ENCODE measurements at regions not wholly inside any gene's neighbourhood (a gene's known extent, or its start where the extent isn't known, plus 50 kb on each side); places are given as distances from the start of the nearest gene placed in this dataset.

GRCh38 chr2:172181840-172182239, 79.1 kb upstream of the DLX2 start:
- H3K4me3 Mint-ChIP-seq, result no peak overlapping the region
- H3K9me3 Mint-ChIP-seq (ENCODE audit: low read depth), result peaks cover 3% of the 10 kb centered on the region
- peaks cover 1% of the 10 kb centered on the region for H3K36me3 Mint-ChIP-seq
- peaks cover 10% of the 10 kb centered on the region for H3K4me1 Mint-ChIP-seq
- ATAC-seq (no peak), DNase-seq (no peak)
- CTCF ChIA-PET, result interaction anchor here (4.8 kb wide), 1 partner anchor 279 kb away, joined by 17 read pairs; no protein-coding TSS in a partner anchor
- peaks cover 7% of the 10 kb centered on the region for H3K27me3 Mint-ChIP-seq
- no peak overlapping the region for H3K27ac Mint-ChIP-seq

- Mint-ChIP-seq H3K9me3 (ENCODE audit: low read depth) (peaks cover 3% of the 10 kb centered on the region), H3K4me3 (no peak overlapping the region), H3K36me3 (peaks cover 1% of the 10 kb centered on the region), H3K27me3 (peaks cover 4% of the 10 kb centered on the region), H3K4me1 (peaks cover 10% of the 10 kb centered on the region), H3K27ac (no peak overlapping the region)
- CTCF ChIA-PET, result no interaction called here
- ATAC-seq (no peak), DNase-seq (no peak)
These were observed 79.9 kb upstream of the DLX2 start for GRCh38 chr2:172182624-172183023.

GRCh38 chr2:172193331-172194089, 90.8 kb upstream of the DLX2 start:
- peaks cover 8% of the 10 kb centered on the region for H3K4me1 Mint-ChIP-seq
- CTCF ChIA-PET, result interaction anchor here (1.2 kb wide), 1 partner anchor 268 kb away, joined by 7 read pairs; no protein-coding TSS in a partner anchor
- H3K27me3 Mint-ChIP-seq, result peaks cover 29% of the 10 kb centered on the region
- no peak overlapping the region for H3K27ac Mint-ChIP-seq
- peaks cover 5% of the 10 kb centered on the region for H3K36me3 Mint-ChIP-seq
- peaks cover 16% of the 10 kb centered on the region for H3K9me3 Mint-ChIP-seq (ENCODE audit: low read depth)
- DNase-seq, result no peak
- ATAC-seq, result no peak
- H3K4me3 Mint-ChIP-seq, result no peak overlapping the region

GRCh38 chr2:172195836-172196376, 93.2 kb upstream of the DLX2 start:
- H3K9me3 Mint-ChIP-seq (ENCODE audit: low read depth), result peaks cover 20% of the 10 kb centered on the region
- peaks cover 30% of the 10 kb centered on the region for H3K27me3 Mint-ChIP-seq
- no peak overlapping the region for H3K4me3 Mint-ChIP-seq
- peaks cover 7% of the 10 kb centered on the region for H3K36me3 Mint-ChIP-seq
- CTCF ChIA-PET, result no interaction called here
- ATAC-seq, result no peak
- H3K27ac Mint-ChIP-seq, result no peak overlapping the region
- no peak for DNase-seq
- H3K4me1 Mint-ChIP-seq, result peaks cover 8% of the 10 kb centered on the region

- H3K27ac Mint-ChIP-seq, result no peak overlapping the region
- H3K36me3 Mint-ChIP-seq, result peaks cover 7% of the 10 kb centered on the region
- CTCF ChIA-PET, result no interaction called here
- H3K4me3 Mint-ChIP-seq, result no peak overlapping the region
- peaks cover 8% of the 10 kb centered on the region for H3K4me1 Mint-ChIP-seq
- peaks cover 33% of the 10 kb centered on the region for H3K27me3 Mint-ChIP-seq
- DNase-seq (no peak), ATAC-seq (no peak)
- H3K9me3 Mint-ChIP-seq (ENCODE audit: low read depth), result peaks cover 20% of the 10 kb centered on the region
These were observed 94.2 kb upstream of the DLX2 start for GRCh38 chr2:172196768-172197431.

GRCh38 chr2:172198361-172198760, 95.7 kb upstream of the DLX2 start:
- H3K27me3 Mint-ChIP-seq, result peaks cover 34% of the 10 kb centered on the region
- ATAC-seq, result no peak
- no peak for DNase-seq
- no peak overlapping the region for H3K27ac Mint-ChIP-seq
- H3K9me3 Mint-ChIP-seq (ENCODE audit: low read depth), result peaks cover 16% of the 10 kb centered on the region
- peaks cover 6% of the 10 kb centered on the region for H3K36me3 Mint-ChIP-seq
- H3K4me1 Mint-ChIP-seq, result peaks cover 8% of the 10 kb centered on the region
- H3K4me3 Mint-ChIP-seq, result no peak overlapping the region
- CTCF ChIA-PET, result no interaction called here

- peaks cover 13% of the 10 kb centered on the region for H3K9me3 Mint-ChIP-seq (ENCODE audit: low read depth)
- CTCF ChIA-PET, result no interaction called here
- peaks cover 8% of the 10 kb centered on the region for H3K4me1 Mint-ChIP-seq
- no peak for DNase-seq
- H3K27me3 Mint-ChIP-seq, result peaks cover 34% of the 10 kb centered on the region
- H3K27ac Mint-ChIP-seq, result no peak overlapping the region
- no peak overlapping the region for H3K4me3 Mint-ChIP-seq
- H3K36me3 Mint-ChIP-seq, result peaks cover 6% of the 10 kb centered on the region
- no peak for ATAC-seq
These were observed 96.2 kb upstream of the DLX2 start for GRCh38 chr2:172198908-172199307.

- no peak overlapping the region for H3K27ac Mint-ChIP-seq
- H3K27me3 Mint-ChIP-seq, result peaks cover 26% of the 10 kb centered on the region
- H3K4me1 Mint-ChIP-seq, result peaks cover 8% of the 10 kb centered on the region
- CTCF ChIA-PET, result interaction anchor here (1.0 to 2.2 kb wide), 3 partner anchors 54 to 266 kb away, joined by 3 to 14 read pairs (median 5); no protein-coding TSS in a partner anchor
- peaks cover 3% of the 10 kb centered on the region for H3K36me3 Mint-ChIP-seq
- no peak overlapping the region for H3K4me3 Mint-ChIP-seq
- DNase-seq (no peak), ATAC-seq (no peak)
- H3K9me3 Mint-ChIP-seq (ENCODE audit: low read depth), result peaks cover 4% of the 10 kb centered on the region
These were observed 97.9 kb upstream of the DLX2 start for GRCh38 chr2:172200495-172201085.

GRCh38 chr2:172204309-172204708, 101.6 kb upstream of the DLX2 start:
- H3K4me3 Mint-ChIP-seq, result no peak overlapping the region
- H3K36me3 Mint-ChIP-seq, result peaks cover 2% of the 10 kb centered on the region
- ATAC-seq, result no peak
- CTCF ChIA-PET, result interaction anchor here (2.2 kb wide), 1 partner anchor 258 kb away, joined by 12 read pairs; no protein-coding TSS in a partner anchor
- H3K27me3 Mint-ChIP-seq, result peaks cover 8% of the 10 kb centered on the region
- H3K9me3 Mint-ChIP-seq (ENCODE audit: low read depth), result peaks cover 4% of the 10 kb centered on the region
- no peak overlapping the region for H3K27ac Mint-ChIP-seq
- peaks cover 5% of the 10 kb centered on the region for H3K4me1 Mint-ChIP-seq
- no peak for DNase-seq

GRCh38 chr2:172204762-172205161, 102.1 kb upstream of the DLX2 start:
- no peak overlapping the region for H3K4me3 Mint-ChIP-seq
- H3K27ac Mint-ChIP-seq, result no peak overlapping the region
- H3K36me3 Mint-ChIP-seq, result peaks cover 2% of the 10 kb centered on the region
- H3K4me1 Mint-ChIP-seq, result peaks cover 5% of the 10 kb centered on the region
- H3K27me3 Mint-ChIP-seq, result peaks cover 8% of the 10 kb centered on the region
- no peak for DNase-seq
- peaks cover 4% of the 10 kb centered on the region for H3K9me3 Mint-ChIP-seq (ENCODE audit: low read depth)
- no peak for ATAC-seq
- CTCF ChIA-PET, result interaction anchor here (2.2 kb wide), 1 partner anchor 257 kb away, joined by 12 read pairs; no protein-coding TSS in a partner anchor

GRCh38 chr2:172205292-172205691, 102.6 kb upstream of the DLX2 start:
- ATAC-seq (no peak), DNase-seq (no peak)
- H3K27me3 Mint-ChIP-seq, result peaks cover 8% of the 10 kb centered on the region
- H3K9me3 Mint-ChIP-seq (ENCODE audit: low read depth), result no peaks in the 10 kb centered on the region
- H3K4me3 Mint-ChIP-seq, result no peak overlapping the region
- no peak overlapping the region for H3K27ac Mint-ChIP-seq
- CTCF ChIA-PET, result no interaction called here
- peaks cover 5% of the 10 kb centered on the region for H3K4me1 Mint-ChIP-seq
- H3K36me3 Mint-ChIP-seq, result no peaks in the 10 kb centered on the region

GRCh38 chr2:172207911-172208310, 105.2 kb upstream of the DLX2 start:
- H3K4me3 Mint-ChIP-seq, result no peak overlapping the region
- no peak for DNase-seq
- H3K4me1 Mint-ChIP-seq, result peaks cover 5% of the 10 kb centered on the region
- H3K9me3 Mint-ChIP-seq (ENCODE audit: low read depth), result no peaks in the 10 kb centered on the region
- H3K27ac Mint-ChIP-seq, result no peak overlapping the region
- ATAC-seq, result no peak
- CTCF ChIA-PET, result interaction anchor here (0.6 to 1.1 kb wide), 3 partner anchors 20 to 254 kb away, joined by 3 read pairs; no protein-coding TSS in a partner anchor
- H3K27me3 Mint-ChIP-seq, result peaks cover 3% of the 10 kb centered on the region
- no peaks in the 10 kb centered on the region for H3K36me3 Mint-ChIP-seq

- Mint-ChIP-seq H3K9me3 (ENCODE audit: low read depth) (no peaks in the 10 kb centered on the region), H3K27me3 (peaks cover 3% of the 10 kb centered on the region), H3K27ac (no peak overlapping the region), H3K36me3 (no peaks in the 10 kb centered on the region), H3K4me1 (peaks cover 5% of the 10 kb centered on the region), H3K4me3 (no peak overlapping the region)
- CTCF ChIA-PET, result interaction anchor here (1.3 kb wide), 1 partner anchor 254 kb away, joined by 4 read pairs; no protein-coding TSS in a partner anchor
- DNase-seq, result no peak
- ATAC-seq, result no peak
These were observed 106.2 kb upstream of the DLX2 start for GRCh38 chr2:172208791-172209325.
